GM12865 (cell line): ENCODE measurements at regions not wholly inside any gene's neighbourhood (a gene's known extent, or its start where the extent isn't known, plus 50 kb on each side); places are given as distances from the start of the nearest gene placed in this dataset.

Experiments used
- DNase-seq: peaks from one replicate; pipeline ENCODE4 v3.0.0; 2010; ENCODE audit warnings: low read depth
- H3K4me3 ChIP-seq: 2 replicates; pipeline ENCODE4 v1.5.1; 2011; ENCODE audit warnings: mild to moderate bottlenecking, low read depth, low read length, control low read depth
- TF ChIP-seq, protein P1 (sequence below): IDR thresholded peaks from 2 replicates; pipeline ENCODE4 v1.5.1; 2011; ENCODE audit warnings: low read length, control low read depth, low read depth, inconsistent platforms; ENCODE audit not compliant: insufficient read depth; ENCODE audit errors: missing control alignments

DNA sequence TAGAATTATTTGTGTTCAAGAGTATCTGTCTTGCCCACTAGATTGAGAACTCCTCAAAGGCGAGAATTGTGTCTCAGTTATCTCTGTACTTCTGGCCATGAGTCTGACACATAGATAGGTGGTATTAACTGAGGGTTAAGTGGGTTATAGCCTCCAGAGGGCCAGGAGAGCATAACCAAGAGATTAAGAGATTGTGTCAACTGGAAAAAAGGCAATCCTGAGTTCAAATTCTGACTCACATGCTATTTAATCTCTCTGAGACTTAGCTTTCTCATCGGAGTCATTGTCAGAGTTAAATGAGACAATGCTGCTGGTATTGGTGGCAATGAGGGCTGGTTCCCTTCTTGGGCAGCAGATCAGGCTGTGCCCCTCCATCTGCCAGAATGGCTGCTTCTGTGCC lies 330.9 kb downstream of the TNS1 start:
- no peak for DNase-seq
- TF ChIP-seq, protein P1, sequence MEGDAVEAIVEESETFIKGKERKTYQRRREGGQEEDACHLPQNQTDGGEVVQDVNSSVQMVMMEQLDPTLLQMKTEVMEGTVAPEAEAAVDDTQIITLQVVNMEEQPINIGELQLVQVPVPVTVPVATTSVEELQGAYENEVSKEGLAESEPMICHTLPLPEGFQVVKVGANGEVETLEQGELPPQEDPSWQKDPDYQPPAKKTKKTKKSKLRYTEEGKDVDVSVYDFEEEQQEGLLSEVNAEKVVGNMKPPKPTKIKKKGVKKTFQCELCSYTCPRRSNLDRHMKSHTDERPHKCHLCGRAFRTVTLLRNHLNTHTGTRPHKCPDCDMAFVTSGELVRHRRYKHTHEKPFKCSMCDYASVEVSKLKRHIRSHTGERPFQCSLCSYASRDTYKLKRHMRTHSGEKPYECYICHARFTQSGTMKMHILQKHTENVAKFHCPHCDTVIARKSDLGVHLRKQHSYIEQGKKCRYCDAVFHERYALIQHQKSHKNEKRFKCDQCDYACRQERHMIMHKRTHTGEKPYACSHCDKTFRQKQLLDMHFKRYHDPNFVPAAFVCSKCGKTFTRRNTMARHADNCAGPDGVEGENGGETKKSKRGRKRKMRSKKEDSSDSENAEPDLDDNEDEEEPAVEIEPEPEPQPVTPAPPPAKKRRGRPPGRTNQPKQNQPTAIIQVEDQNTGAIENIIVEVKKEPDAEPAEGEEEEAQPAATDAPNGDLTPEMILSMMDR = no peak
- no peak overlapping the region for H3K4me3 ChIP-seq

DNA sequence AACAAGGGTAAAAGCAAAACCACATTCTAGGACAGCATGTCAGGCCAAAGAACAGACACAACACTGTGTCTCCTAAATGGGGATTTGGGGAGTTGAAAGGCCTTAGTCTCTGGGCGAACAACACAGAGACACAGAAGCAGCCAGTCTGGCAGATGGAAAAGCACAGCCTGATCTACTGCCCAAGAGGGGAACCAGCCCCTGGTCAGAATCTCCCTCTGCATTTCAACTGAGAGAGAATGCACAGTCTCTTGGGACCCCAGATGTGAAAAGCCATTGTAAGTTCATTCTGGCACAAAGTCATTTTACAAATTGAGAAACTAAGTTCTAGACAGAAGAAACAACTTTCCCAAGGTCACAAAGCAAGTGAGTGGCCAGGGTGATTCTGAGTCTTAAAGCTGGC lies 331.7 kb downstream of the TNS1 start:
- DNase-seq = no peak
- TF ChIP-seq, protein P1 = no peak
- H3K4me3 ChIP-seq = no peak overlapping the region

DNA sequence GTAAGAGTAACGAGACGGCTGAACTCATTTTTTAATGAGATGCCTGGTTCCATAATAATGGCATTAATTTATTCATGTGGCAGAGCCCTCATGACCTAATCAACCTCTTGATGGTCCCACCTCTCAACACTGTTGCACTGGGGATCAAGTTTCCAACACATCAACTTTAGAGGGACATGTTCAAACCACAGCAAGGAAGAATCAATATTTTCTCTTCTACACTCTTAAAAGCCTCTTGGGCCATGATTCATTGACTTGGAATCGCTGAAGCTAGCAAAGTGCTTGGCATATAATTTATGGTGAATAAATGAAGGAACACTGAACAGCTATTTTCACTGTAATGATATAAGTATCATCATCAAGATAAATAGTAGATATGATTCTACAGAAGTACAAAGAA lies 333.0 kb downstream of the TNS1 start:
- no peak for DNase-seq
- no peak overlapping the region for H3K4me3 ChIP-seq
- TF ChIP-seq, protein P1 = no peak

DNA sequence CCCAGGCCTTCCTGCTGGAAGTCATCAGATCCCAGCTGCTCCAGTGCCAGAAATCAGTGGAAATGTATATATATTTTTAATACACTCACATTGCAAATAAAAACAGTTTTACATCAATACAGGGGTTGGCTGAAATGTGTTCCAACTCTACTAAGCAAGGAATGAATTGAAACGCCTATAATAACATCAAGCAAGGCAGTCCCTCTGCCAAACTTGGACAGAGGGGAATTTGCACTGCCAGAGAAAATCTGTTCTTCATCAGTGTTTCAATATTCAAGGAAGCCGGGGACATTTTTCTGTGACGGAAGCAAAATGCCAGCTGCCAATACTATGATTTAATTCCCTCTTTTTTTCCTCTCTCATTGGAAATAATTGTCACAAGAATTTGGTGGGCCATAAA lies 335.3 kb downstream of the TNS1 start:
- no peak for DNase-seq
- H3K4me3 ChIP-seq = no peak overlapping the region
- TF ChIP-seq, protein P1 = no peak

DNA sequence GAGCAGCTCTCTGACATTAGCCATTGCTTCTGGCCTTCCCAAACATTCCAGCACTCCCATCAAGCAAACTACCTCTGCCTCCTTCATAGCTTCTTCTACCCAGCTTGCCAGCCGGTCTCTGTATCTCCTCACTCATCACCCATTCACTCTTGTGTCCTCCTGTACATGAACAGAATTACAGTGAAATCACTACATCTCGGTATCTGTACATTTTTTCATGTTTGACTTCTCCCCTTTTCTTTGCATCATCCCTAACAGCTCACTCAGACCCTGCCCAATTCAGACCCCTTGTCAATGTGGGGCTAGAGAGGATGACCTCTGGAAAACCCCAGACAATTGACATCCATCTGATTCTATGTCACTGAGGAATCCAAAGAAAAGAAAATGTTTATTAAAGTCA lies 335.8 kb downstream of the TNS1 start:
- DNase-seq = no peak
- H3K4me3 ChIP-seq = no peak overlapping the region
- TF ChIP-seq, protein P1 = no peak

DNA sequence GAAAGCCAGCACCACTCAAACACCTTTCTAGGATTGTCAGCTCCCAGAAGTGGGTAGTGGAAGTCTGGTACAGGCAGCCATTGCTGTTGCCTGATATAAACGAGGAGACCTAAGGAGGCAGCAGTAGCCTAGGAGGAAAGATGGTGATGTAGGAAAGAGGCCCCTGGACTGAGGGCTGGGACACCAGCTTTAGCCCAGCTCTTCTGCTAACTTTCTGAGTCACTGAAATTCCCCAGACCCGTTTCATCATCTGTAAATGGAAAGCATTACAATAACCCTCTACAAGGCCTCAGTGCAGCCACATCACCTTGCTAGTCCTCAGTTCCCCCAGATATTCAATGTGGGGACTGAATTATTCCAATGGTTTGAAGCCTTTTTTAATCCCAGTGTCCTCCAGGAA lies 336.5 kb downstream of the TNS1 start:
- DNase-seq = peak; percentile 2
- TF ChIP-seq, protein P1 = no peak
- no peak overlapping the region for H3K4me3 ChIP-seq

DNA sequence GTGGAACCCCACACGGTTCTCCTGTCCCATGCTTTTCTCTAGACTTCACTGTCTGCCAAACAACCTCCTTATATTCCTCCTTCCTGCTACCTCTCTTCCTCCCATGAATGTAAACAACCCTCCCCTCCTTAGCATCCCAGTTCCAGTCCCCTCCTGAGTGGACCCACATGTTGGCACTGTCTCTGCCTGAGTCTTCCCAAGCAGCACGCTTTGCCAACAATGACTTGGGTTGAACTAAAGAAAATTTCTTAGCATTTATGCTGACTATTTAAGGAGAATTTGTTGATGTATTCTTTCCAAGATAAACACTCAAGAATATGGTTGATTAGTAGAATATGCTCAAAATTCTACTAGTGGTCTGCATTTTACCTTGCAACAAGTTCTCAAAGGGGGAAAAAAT lies 338.0 kb downstream of the TNS1 start:
- TF ChIP-seq, protein P1 = no peak
- H3K4me3 ChIP-seq = no peak overlapping the region
- DNase-seq = no peak
